ENCODE measurements at regions not wholly inside any gene's neighbourhood (a gene's known extent, or its start where the extent isn't known, plus 50 kb on each side); places are given as distances from the start of the nearest gene placed in this dataset.

GRCh38 chr3:184761976-184762375 lies 50.0 kb upstream of the VPS8 start:
- DNase-seq (ENCODE audit: low spot score in 2 of 2) (no peak), ATAC-seq (no peak)
- no peaks in the 10 kb centered on the region for H3K36me3 Mint-ChIP-seq
- H3K4me1 Mint-ChIP-seq, result peaks cover 5% of the 10 kb centered on the region
- no peak overlapping the region for H3K4me3 Mint-ChIP-seq
- H3K9me3 Mint-ChIP-seq, result no peaks in the 10 kb centered on the region
- H3K27ac Mint-ChIP-seq, result peak overlapping the region; percentile 29

Data from stimulated activated effector memory CD8-positive, alpha-beta T cell treated with anti-CD3 and anti-CD28 coated beads, Interleukin-12 subunit alpha, Interleukin-12 subunit beta, amount 100 ng/mL, for 72 hours (primary cell).